DND-41 (cell line): ENCODE measurements at regions not wholly inside any gene's neighbourhood (a gene's known extent, or its start where the extent isn't known, plus 50 kb on each side); places are given as distances from the start of the nearest gene placed in this dataset.

Source experiments
- ATAC-seq: fragments of 200-7000 bp; cut with Tn5 transposase; 3 replicates; pipeline ENCODE4 v1.9.1; 2021; ENCODE audit warnings: low read depth; ENCODE audit not compliant: insufficient read depth
- DNase-seq: peaks from one replicate; pipeline ENCODE4 v3.0.0-alpha.2; 2020
- H2AFZ ChIP-seq: 2 replicates; pipeline ENCODE4 v1.6.0; 2012; ENCODE audit warnings: low read depth, low read length
- H3K27ac ChIP-seq: 2 replicates; pipeline ENCODE4 v1.5.1; 2012; ENCODE audit warnings: low read length, inconsistent platforms
- H3K27me3 ChIP-seq: fragments of 200-600 bp; sonication (generic); 2 replicates; pipeline ENCODE4 v1.6.0; 2012; ENCODE audit warnings: low read length, mild to moderate bottlenecking, inconsistent platforms; ENCODE audit not compliant: insufficient read depth, poor library complexity
- H3K36me3 ChIP-seq: 2 replicates; pipeline ENCODE4 v1.5.1; 2012; ENCODE audit warnings: low read length, inconsistent platforms; ENCODE audit not compliant: insufficient read depth
- H3K4me1 ChIP-seq: 2 replicates; pipeline ENCODE4 v1.5.1; 2012; ENCODE audit warnings: mild to moderate bottlenecking, low read length; ENCODE audit not compliant: insufficient read depth
- H3K4me2 ChIP-seq: 2 replicates; pipeline ENCODE4 v1.6.0; 2012; ENCODE audit warnings: mild to moderate bottlenecking, moderate library complexity, low read length, inconsistent platforms; ENCODE audit not compliant: insufficient read depth
- H3K4me3 ChIP-seq, 2 experiments: fragments of 200-600 bp in 1 of 2; shearing (Covaris generic) in 1 of 2; 2 replicates each; pipeline ENCODE4 v1.5.1; 2012 to 2016; ENCODE audit warnings: inconsistent platforms in 2 of 2, low read length in 2 of 2, mild to moderate bottlenecking in 2 of 2, low read depth in 1 of 2, moderate library complexity in 1 of 2
- H3K79me2 ChIP-seq: 2 replicates; pipeline ENCODE4 v1.6.0; 2012; ENCODE audit warnings: low read length, inconsistent platforms; ENCODE audit not compliant: insufficient read depth
- H3K9ac ChIP-seq: 2 replicates; pipeline ENCODE4 v1.6.0; 2012; ENCODE audit warnings: low read depth, mild to moderate bottlenecking, inconsistent platforms, low read length, moderate library complexity
- H3K9me3 ChIP-seq: 2 replicates; pipeline ENCODE4 v1.5.1; 2012; ENCODE audit warnings: low read length, moderate library complexity, mild to moderate bottlenecking, inconsistent platforms; ENCODE audit not compliant: insufficient read depth, severe bottlenecking
- H4K20me1 ChIP-seq: 2 replicates; pipeline ENCODE4 v1.6.0; 2012; ENCODE audit warnings: low read length; ENCODE audit not compliant: insufficient read depth
- CTCF ChIP-seq: IDR thresholded peaks from 2 replicates; pipeline ENCODE4 v1.5.1; 2012; ENCODE audit warnings: borderline replicate concordance, low read length, moderate library complexity, mild to moderate bottlenecking; ENCODE audit not compliant: poor library complexity, severe bottlenecking; ENCODE audit errors: extremely low read depth
- EZH2 ChIP-seq: IDR thresholded peaks from 3 replicates; pipeline ENCODE4 v1.6.1; 2012; ENCODE audit warnings: borderline replicate concordance, low read depth, mild to moderate bottlenecking, moderate library complexity, low read length, inconsistent platforms; ENCODE audit not compliant: severe bottlenecking

- no peaks in the 10 kb centered on the region for H4K20me1 ChIP-seq
- DNase-seq (no peak), ATAC-seq (no peak)
- no peak overlapping the region for H3K4me2 ChIP-seq
- H3K27me3 ChIP-seq: peaks cover 10% of the 10 kb centered on the region
- no peaks in the 10 kb centered on the region for H3K79me2 ChIP-seq
- H3K9ac ChIP-seq: no peak overlapping the region
- no peaks in the 10 kb centered on the region for H3K36me3 ChIP-seq
- H3K4me1 ChIP-seq: no peaks in the 10 kb centered on the region; the same call in 1 of the 2 replicates
- no peak overlapping the region for H2AFZ ChIP-seq
- no peak overlapping the region for H3K27ac ChIP-seq
- H3K4me3 ChIP-seq: no peak overlapping the region
- TF ChIP-seq CTCF (no peak), EZH2 (no peak)
- H3K9me3 ChIP-seq: no peaks in the 10 kb centered on the region
Observed at GRCh38 chr20:21614980-21615379, 90.5 kb upstream of the PAX1 start.

GRCh38 chr20:21613512-21613911 lies 92.0 kb upstream of the PAX1 start:
- no peak overlapping the region for H3K4me2 ChIP-seq
- H2AFZ ChIP-seq: no peak overlapping the region
- no peaks in the 10 kb centered on the region for H3K79me2 ChIP-seq
- H3K4me1 ChIP-seq: no peaks in the 10 kb centered on the region; the same call in 1 of the 2 replicates
- ATAC-seq: 0 out of 3 replicates have a peak, but pooled peaks have one; percentile 39
- H3K27me3 ChIP-seq: peaks cover 4% of the 10 kb centered on the region
- peak; percentile 9 for DNase-seq
- H3K9me3 ChIP-seq: no peaks in the 10 kb centered on the region
- H3K4me3 ChIP-seq: no peak overlapping the region
- no peak overlapping the region for H3K9ac ChIP-seq
- TF ChIP-seq CTCF: no peak
- TF ChIP-seq EZH2: no peak
- H3K36me3 ChIP-seq: no peaks in the 10 kb centered on the region
- H4K20me1 ChIP-seq: no peaks in the 10 kb centered on the region
- no peak overlapping the region for H3K27ac ChIP-seq

GRCh38 chr20:21609981-21610380 lies 95.5 kb upstream of the PAX1 start:
- no peak for DNase-seq
- no peak overlapping the region for H3K9ac ChIP-seq
- H3K79me2 ChIP-seq: no peaks in the 10 kb centered on the region
- H3K4me2 ChIP-seq: no peak overlapping the region
- H4K20me1 ChIP-seq: no peaks in the 10 kb centered on the region
- H3K4me3 ChIP-seq: no peak overlapping the region
- no peak for TF ChIP-seq EZH2
- H3K9me3 ChIP-seq: peaks cover 8% of the 10 kb centered on the region
- H3K27me3 ChIP-seq: no peaks in the 10 kb centered on the region
- no peak overlapping the region for H2AFZ ChIP-seq
- H3K4me1 ChIP-seq: no peaks in the 10 kb centered on the region
- no peak for ATAC-seq
- no peak overlapping the region for H3K27ac ChIP-seq
- no peaks in the 10 kb centered on the region for H3K36me3 ChIP-seq

GRCh38 chr20:21609221-21609620 lies 95.4 kb upstream of the NKX2-2 start:
- no peak overlapping the region for H2AFZ ChIP-seq
- no peak overlapping the region for H3K9ac ChIP-seq
- no peak for TF ChIP-seq EZH2
- no peak for TF ChIP-seq CTCF
- no peak overlapping the region for H3K4me3 ChIP-seq
- H3K4me1 ChIP-seq: no peaks in the 10 kb centered on the region
- no peaks in the 10 kb centered on the region for H3K79me2 ChIP-seq
- no peak for DNase-seq
- peaks cover 8% of the 10 kb centered on the region for H3K9me3 ChIP-seq
- no peaks in the 10 kb centered on the region for H3K36me3 ChIP-seq
- no peak overlapping the region for H3K4me2 ChIP-seq
- ATAC-seq: no peak
- H3K27ac ChIP-seq: no peak overlapping the region
- H4K20me1 ChIP-seq: no peaks in the 10 kb centered on the region
- H3K27me3 ChIP-seq: no peaks in the 10 kb centered on the region
